ENCODE measurements at regions not wholly inside any gene's neighbourhood (a gene's known extent, or its start where the extent isn't known, plus 50 kb on each side); places are given as distances from the start of the nearest gene placed in this dataset.

GRCh38 chr3:117398141-117398899 is 688.7 kb downstream of the TUSC7 start:
- no peak for TF ChIP-seq CTCF (IDR thresholded peaks at IDR 0.05)

GRCh38 chr3:117399311-117400078 is 689.9 kb downstream of the TUSC7 start:
- ATAC-seq (peak in 1 of 2 donors; percentile 61), DNase-seq (no peak)
- Histone ChIP-seq H3K27ac (no peak overlapping the region), H3K9me3 (no peaks in the 10 kb centered on the region), H3K27me3 (ENCODE audit: low read depth) (no peaks in the 10 kb centered on the region), H3K4me1 (peaks cover 1% of the 10 kb centered on the region), H3K36me3 (no peaks in the 10 kb centered on the region), H3K4me3 (no peak overlapping the region)
- intact Hi-C loops (cut with DNase I): no loop called here
- TF ChIP-seq CTCF (IDR thresholded peaks at IDR 0.05): no peak

More at GRCh38 chr3:117398141-117398899, 688.7 kb downstream of the TUSC7 start:
- ATAC-seq: no peak
- no peaks in the 10 kb centered on the region for H3K4me1 ChIP-seq
- no peaks in the 10 kb centered on the region for H3K9me3 ChIP-seq
- H3K36me3 ChIP-seq: no peaks in the 10 kb centered on the region
- no peak overlapping the region for H3K4me3 ChIP-seq
- no peaks in the 10 kb centered on the region for H3K27me3 ChIP-seq (ENCODE audit: low read depth)
- no peak for DNase-seq
- no peak overlapping the region for H3K27ac ChIP-seq
- intact Hi-C loops (cut with DNase I): no loop called here

- Histone ChIP-seq H3K9me3 (no peaks in the 10 kb centered on the region), H3K4me1 (peaks cover 7% of the 10 kb centered on the region), H3K27me3 (ENCODE audit: low read depth) (no peaks in the 10 kb centered on the region), H3K27ac (no peak overlapping the region), H3K4me3 (no peak overlapping the region), H3K36me3 (no peaks in the 10 kb centered on the region)
- intact Hi-C loops (cut with DNase I): no loop called here
- ATAC-seq (no peak), DNase-seq (no peak)
- TF ChIP-seq CTCF (IDR thresholded peaks at IDR 0.05): no peak
Measured at GRCh38 chr3:117400303-117400702, 690.7 kb downstream of the TUSC7 start.

GRCh38 chr3:117404141-117404540 is 694.6 kb downstream of the TUSC7 start:
- Histone ChIP-seq H3K4me1 (peaks cover 7% of the 10 kb centered on the region), H3K9me3 (no peaks in the 10 kb centered on the region), H3K4me3 (no peak overlapping the region), H3K36me3 (no peaks in the 10 kb centered on the region), H3K27ac (no peak overlapping the region), H3K27me3 (ENCODE audit: low read depth) (no peaks in the 10 kb centered on the region)
- no peak for TF ChIP-seq CTCF (IDR thresholded peaks at IDR 0.05)
- intact Hi-C loops (cut with DNase I): no loop called here
- DNase-seq: no peak
- ATAC-seq: no peak

GRCh38 chr3:117404730-117405129 is 695.2 kb downstream of the TUSC7 start:
- TF ChIP-seq CTCF (IDR thresholded peaks at IDR 0.05): no peak
- H3K36me3 ChIP-seq: no peaks in the 10 kb centered on the region
- no peaks in the 10 kb centered on the region for H3K9me3 ChIP-seq
- H3K4me1 ChIP-seq: peaks cover 7% of the 10 kb centered on the region
- no peak overlapping the region for H3K27ac ChIP-seq
- H3K4me3 ChIP-seq: no peak overlapping the region
- intact Hi-C loops (cut with DNase I): no loop called here
- ATAC-seq: no peak
- no peak for DNase-seq
- no peaks in the 10 kb centered on the region for H3K27me3 ChIP-seq (ENCODE audit: low read depth)

All from lower lobe of right lung (tissue), 2 donors.